Stomach (tissue), 8 donors: ENCODE measurements at regions not wholly inside any gene's neighbourhood (a gene's known extent, or its start where the extent isn't known, plus 50 kb on each side); places are given as distances from the start of the nearest gene placed in this dataset.

Experiments
- DNase-seq, 2 donors: peaks; one replicate each; pipeline versions ENCODE4 v3.0.0 to v3.0.0-alpha.2; 2013 to 2019
- H3K27ac ChIP-seq, 5 donors: fragments of 200-600 bp in 4 of 5; sonication (generic) in 4 of 5; one replicate each; pipeline ENCODE4 v1.5.1; 2013 to 2019; ENCODE audit warnings: mild to moderate bottlenecking in 1 of 5, moderate library complexity in 1 of 5
- H3K27me3 ChIP-seq, 3 donors: fragments of 200-600 bp; sonication (generic); one replicate each; pipeline ENCODE4 v1.5.1; 2017 to 2019; ENCODE audit warnings: mixed run types in 1 of 3
- H3K36me3 ChIP-seq, 4 donors: fragments of 200-600 bp; sonication (generic); 1 replicate in 3 of 4; 2 replicates in 1 of 4; pipeline ENCODE4 v1.5.1; 2016 to 2019
- H3K4me1 ChIP-seq, 4 donors: fragments of 200-600 bp; sonication (generic); one replicate each; pipeline ENCODE4 v1.5.1; 2016 to 2019
- H3K4me3 ChIP-seq, 4 donors: fragments of 200-600 bp; sonication (generic) in 3 of 4; one replicate each; pipeline ENCODE4 v1.5.1; 2016 to 2019; ENCODE audit warnings: mild to moderate bottlenecking in 1 of 4
- H3K9me3 ChIP-seq, 4 donors: fragments of 200-600 bp; sonication (generic); one replicate each; pipeline ENCODE4 v1.5.1; 2016 to 2019
- EP300 ChIP-seq: sonication (generic); formaldehyde crosslinking; IDR thresholded peaks from one replicate; pipeline ENCODE4 v1.6.1; 2017; ENCODE audit warnings: antibody characterized with exemption
- POLR2A ChIP-seq, 4 donors: fragments of 450-650 bp; IDR thresholded peaks; one replicate each; pipeline ENCODE4 v1.6.1; 2016; ENCODE audit warnings: antibody characterized with exemption in 4 of 4, control low read depth in 2 of 4, mild to moderate bottlenecking in 1 of 4, moderate library complexity in 1 of 4
- POLR2AphosphoS5 ChIP-seq, 3 donors: sonication (generic); formaldehyde crosslinking; IDR thresholded peaks; one replicate each; pipeline ENCODE4 v1.6.1; 2016; ENCODE audit warnings: antibody characterized with exemption in 3 of 3
- WGBS, 5 donors: extraction: QIAGEN DNeasy Blood & Tissue Kit in 3 of 5; methylation state at CpG; one replicate each; pipeline versions ENCODE4 v1.1.5 to v1.1.7; 2013 to 2018; 5-methylcytosine and 5-hydroxymethylcytosine counted together
- intact Hi-C: fragments of 100-400 bp; cut with DNase I; formaldehyde crosslinking; loops from one replicate; pipeline ENCODE4 v1.15.1; 2023; ENCODE audit warnings: low total_unique reads
- TF ChIP-seq, protein P1 (sequence below), 7 experiments: fragments of 450-650 bp in 4 of 7; fragments of 200-600 bp in 3 of 7; sonication (generic) in 3 of 7; IDR thresholded peaks; one replicate each; pipeline ENCODE4 v1.5.1; 2016 to 2019; ENCODE audit warnings: antibody characterized with exemption in 7 of 7, control low read depth in 2 of 7, mild to moderate bottlenecking in 1 of 7
- donor health status: healthy with polysubstance abuse.
- donor health status: Bipolar disorder and iron deficiency.
- donor health status: healthy.

DNA sequence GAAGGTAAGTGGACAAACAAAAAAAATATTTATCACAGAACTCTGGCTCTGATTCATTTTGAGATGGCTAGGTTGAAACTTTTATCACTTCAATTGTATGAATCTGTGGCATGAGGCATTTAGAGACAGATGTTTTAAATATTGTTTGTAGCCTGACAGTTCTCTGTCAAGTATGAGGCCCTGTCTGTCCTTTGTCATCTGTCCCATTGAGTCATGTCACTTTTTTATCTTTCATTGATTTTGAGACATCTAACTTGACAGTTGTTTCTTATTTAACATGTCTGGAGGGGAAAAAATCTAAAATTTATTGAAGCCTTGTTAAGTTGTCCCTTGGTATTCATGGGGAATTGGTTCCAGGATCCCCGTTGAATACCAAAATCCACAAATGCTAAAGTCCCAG is 829.5 kb downstream of the FSCB start:
- Histone ChIP-seq H3K27ac (no peak overlapping the region), H3K36me3 (no peaks in the 10 kb centered on the region), H3K4me3 (no peak overlapping the region), H3K9me3 (no peaks in the 10 kb centered on the region), H3K4me1 (no peaks in the 10 kb centered on the region), H3K27me3 (no peaks in the 10 kb centered on the region)
- WGBS, 5 donors: 60 to 83% (median 76%) methylated on average over 1 of the region's 1 CpG
- TF ChIP-seq POLR2AphosphoS5 (IDR thresholded peaks at IDR 0.05): no peak
- TF ChIP-seq, protein P1, sequence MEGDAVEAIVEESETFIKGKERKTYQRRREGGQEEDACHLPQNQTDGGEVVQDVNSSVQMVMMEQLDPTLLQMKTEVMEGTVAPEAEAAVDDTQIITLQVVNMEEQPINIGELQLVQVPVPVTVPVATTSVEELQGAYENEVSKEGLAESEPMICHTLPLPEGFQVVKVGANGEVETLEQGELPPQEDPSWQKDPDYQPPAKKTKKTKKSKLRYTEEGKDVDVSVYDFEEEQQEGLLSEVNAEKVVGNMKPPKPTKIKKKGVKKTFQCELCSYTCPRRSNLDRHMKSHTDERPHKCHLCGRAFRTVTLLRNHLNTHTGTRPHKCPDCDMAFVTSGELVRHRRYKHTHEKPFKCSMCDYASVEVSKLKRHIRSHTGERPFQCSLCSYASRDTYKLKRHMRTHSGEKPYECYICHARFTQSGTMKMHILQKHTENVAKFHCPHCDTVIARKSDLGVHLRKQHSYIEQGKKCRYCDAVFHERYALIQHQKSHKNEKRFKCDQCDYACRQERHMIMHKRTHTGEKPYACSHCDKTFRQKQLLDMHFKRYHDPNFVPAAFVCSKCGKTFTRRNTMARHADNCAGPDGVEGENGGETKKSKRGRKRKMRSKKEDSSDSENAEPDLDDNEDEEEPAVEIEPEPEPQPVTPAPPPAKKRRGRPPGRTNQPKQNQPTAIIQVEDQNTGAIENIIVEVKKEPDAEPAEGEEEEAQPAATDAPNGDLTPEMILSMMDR (IDR thresholded peaks at IDR 0.05): no peak
- no peak for TF ChIP-seq POLR2A (IDR thresholded peaks at IDR 0.05)
- TF ChIP-seq EP300: no peak
- intact Hi-C loops: no loop called here
- DNase-seq: no peak

DNA sequence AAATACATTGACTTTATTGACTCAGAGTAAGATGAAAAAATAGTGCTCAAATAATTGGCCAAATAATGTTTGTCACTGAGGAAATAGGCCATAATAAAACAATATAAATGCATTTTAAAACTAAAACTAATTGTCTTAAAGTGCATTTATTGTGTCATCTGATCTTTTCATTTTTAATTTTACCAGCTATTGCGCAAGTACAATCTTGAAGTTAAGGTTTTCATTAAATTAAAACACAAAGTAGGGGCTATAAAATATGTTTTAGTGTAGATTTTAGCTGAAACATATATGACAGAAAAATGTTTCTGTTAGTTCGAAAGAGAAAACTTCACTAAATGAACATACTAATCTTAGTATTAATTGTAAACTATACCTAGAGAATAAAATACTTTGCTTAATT is 832.8 kb downstream of the FSCB start:
- Histone ChIP-seq H3K27me3 (no peaks in the 10 kb centered on the region), H3K9me3 (no peaks in the 10 kb centered on the region), H3K4me1 (no peaks in the 10 kb centered on the region), H3K27ac (no peak overlapping the region), H3K4me3 (no peak overlapping the region), H3K36me3 (no peaks in the 10 kb centered on the region)
- TF ChIP-seq POLR2A (IDR thresholded peaks at IDR 0.05): no peak
- no peak for TF ChIP-seq POLR2AphosphoS5 (IDR thresholded peaks at IDR 0.05)
- TF ChIP-seq, protein P1 (IDR thresholded peaks at IDR 0.05): no peak
- TF ChIP-seq EP300: no peak
- whole genome bisulfite sequencing, 5 donors: 85 to 94% (median 92%) methylated on average over 2 of the region's 2 CpGs
- intact Hi-C loops: no loop called here
- no peak for DNase-seq

DNA sequence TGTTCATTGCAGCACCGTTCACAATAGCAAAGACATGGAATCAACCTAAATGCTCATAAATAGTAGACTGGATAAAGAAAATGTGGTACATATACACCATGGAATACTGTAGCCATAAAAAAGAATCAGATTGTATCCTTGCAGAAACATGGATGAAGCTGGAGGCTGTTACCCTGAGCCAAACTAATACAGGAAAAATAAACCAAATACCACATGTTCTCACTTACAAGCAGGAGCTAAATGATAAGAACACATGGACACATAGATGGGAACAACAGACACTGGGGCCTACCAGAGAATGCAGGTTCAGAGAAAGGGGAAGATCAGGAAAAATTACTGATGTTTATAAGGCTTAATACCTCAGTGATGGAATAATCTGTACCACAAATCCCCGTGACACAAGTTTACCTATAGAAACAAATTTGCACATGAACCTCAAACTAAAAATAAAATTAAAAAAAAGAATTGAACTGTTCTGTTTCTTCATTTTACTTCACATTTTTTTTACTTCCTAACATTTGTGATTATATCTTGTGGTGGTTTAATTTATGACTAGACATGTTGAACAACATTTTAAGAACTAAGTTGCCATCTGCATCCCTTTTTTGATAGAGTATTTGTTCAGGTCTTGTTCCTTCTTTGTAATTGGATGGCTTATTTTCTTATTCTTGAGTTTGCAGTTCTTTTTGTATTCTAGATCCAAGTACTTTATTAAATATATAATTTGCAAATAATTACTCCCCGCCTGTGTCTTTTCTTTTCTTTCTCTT is 835.2 kb downstream of the FSCB start:
- no peaks in the 10 kb centered on the region for H3K4me1 ChIP-seq
- TF ChIP-seq, protein P1 (IDR thresholded peaks at IDR 0.05): no peak
- TF ChIP-seq POLR2A (IDR thresholded peaks at IDR 0.05): no peak
- no peak for TF ChIP-seq POLR2AphosphoS5 (IDR thresholded peaks at IDR 0.05)
- TF ChIP-seq EP300: no peak
- no peak overlapping the region for H3K4me3 ChIP-seq
- H3K36me3 ChIP-seq: no peaks in the 10 kb centered on the region
- no peaks in the 10 kb centered on the region for H3K27me3 ChIP-seq
- WGBS, 5 donors: 79 to 83% (median 82%) methylated on average over 3 of the region's 3 CpGs
- intact Hi-C loops: no loop called here
- DNase-seq: no peak
- peaks cover 0 to 13% (median 0%) of the 10 kb centered on the region in 4 donors for H3K9me3 ChIP-seq
- H3K27ac ChIP-seq: no peak overlapping the region

DNA sequence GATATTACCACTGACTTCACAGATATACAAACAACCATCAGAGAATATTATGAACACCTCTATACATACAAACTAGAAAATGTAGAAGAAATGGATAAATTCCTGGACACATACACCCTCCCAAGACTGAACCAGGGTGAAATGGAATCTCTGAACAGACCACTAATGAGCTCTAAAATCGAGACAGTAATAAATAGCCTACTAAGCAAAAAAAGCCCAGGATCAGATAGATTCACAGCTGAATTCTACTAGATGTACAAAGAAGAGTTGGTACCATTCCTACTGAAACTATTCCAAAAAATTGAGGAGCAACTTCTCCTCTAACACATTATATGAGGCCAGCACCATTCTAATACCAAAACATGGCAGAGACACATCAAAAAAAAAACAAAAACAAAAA is 837.7 kb downstream of the FSCB start:
- no peak for DNase-seq
- Histone ChIP-seq H3K36me3 (no peaks in the 10 kb centered on the region), H3K9me3 (peaks cover 0 to 13% (median 0%) of the 10 kb centered on the region in 4 donors), H3K27me3 (no peaks in the 10 kb centered on the region), H3K4me3 (no peak overlapping the region), H3K27ac (no peak overlapping the region), H3K4me1 (no peaks in the 10 kb centered on the region)
- intact Hi-C loops: no loop called here
- WGBS, 5 donors: 42 to 54% (median 45%) methylated on average over 1 of the region's 1 CpG
- no peak for TF ChIP-seq POLR2AphosphoS5 (IDR thresholded peaks at IDR 0.05)
- no peak for TF ChIP-seq EP300
- no peak for TF ChIP-seq POLR2A (IDR thresholded peaks at IDR 0.05)
- TF ChIP-seq, protein P1 (IDR thresholded peaks at IDR 0.05): no peak
